ENCODE measurements at regions not wholly inside any gene's neighbourhood (a gene's known extent, or its start where the extent isn't known, plus 50 kb on each side); places are given as distances from the start of the nearest gene placed in this dataset.

DNA sequence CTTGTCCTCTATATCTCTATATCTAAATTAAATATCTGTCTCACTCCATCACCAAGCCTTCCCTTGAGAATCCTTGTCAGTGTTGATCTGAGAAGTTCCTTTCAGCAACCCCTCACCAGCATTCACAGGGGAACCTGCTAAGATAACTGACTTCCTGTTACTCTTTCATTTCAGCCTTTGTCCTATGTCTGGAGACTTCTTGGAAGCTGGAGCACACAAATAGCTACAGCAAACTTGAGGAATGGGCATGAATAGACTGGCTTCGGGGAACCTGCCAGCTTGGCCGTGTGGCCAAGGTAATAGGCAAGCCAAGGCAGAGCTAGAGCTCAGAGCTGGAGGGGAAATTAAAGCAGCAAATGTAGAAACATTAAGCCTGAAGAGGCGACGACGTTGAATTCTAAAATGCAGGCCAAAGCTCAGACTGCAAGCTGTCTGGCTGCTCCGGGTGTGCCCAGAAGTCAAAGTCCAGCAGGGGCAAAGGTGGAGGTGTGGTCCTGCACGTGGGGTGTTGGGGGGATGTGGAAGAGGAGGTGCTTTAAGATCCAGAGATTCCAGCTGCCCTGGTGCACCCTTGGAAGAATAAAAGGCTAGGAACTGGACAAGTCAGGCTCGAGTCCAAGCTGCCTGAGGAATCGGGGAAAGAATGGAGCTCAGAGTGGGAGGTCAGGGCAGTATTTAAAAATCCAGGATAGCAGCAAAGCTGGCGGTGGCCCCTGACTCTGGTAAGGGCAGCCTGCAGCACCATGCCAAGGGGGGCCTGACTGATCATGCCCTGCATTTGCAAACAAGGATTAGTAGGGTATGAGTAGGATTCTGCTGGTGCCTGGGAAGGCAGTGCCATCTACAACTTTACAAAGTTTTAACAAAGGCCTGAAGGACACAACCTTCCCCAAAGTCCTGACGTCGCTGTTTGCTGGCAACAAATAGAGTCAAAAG is 185.0 kb upstream of the SGK1 start:
- H2BK5ac ChIP-seq (ENCODE audit: low read depth, low read length, poor library complexity) = no peak overlapping the region
- H3K4ac ChIP-seq (ENCODE audit: low read depth, low read length) = no peak overlapping the region
- no peak overlapping the region for H3K14ac ChIP-seq (ENCODE audit: low read length)
- H3K4me2 ChIP-seq (ENCODE audit: low read length) = no peak overlapping the region
- no peaks in the 10 kb centered on the region for H3K9me3 ChIP-seq (ENCODE audit: insufficient read depth, low read depth, low read length)
- DNase-seq = no peak
- H3K27ac ChIP-seq (ENCODE audit: low read depth, low read length) = no peak overlapping the region
- no peaks in the 10 kb centered on the region for H3K36me3 ChIP-seq (ENCODE audit: control insufficient read depth in 1 of 2, insufficient read depth in 2 of 2, low read length in 2 of 2)
- H4K8ac ChIP-seq (ENCODE audit: low read depth, low read length) = no peak overlapping the region
- H3K18ac ChIP-seq (ENCODE audit: low read length) = no peak overlapping the region
- H4K91ac ChIP-seq (ENCODE audit: low read depth, low read length) = no peak overlapping the region
- no peak overlapping the region for H2BK120ac ChIP-seq (ENCODE audit: insufficient read depth, low read length, poor library complexity)
- no peak overlapping the region for H2AK5ac ChIP-seq (ENCODE audit: low read length)
- no CpG with 5 or more reads among the region's 12 CpGs for WGBS (ENCODE audit: extremely low coverage, insufficient coverage, insufficient read length)
- H3K27me3 ChIP-seq (ENCODE audit: insufficient read depth, low read length) = no peaks in the 10 kb centered on the region
- H3K4me1 ChIP-seq (ENCODE audit: control insufficient read depth in 1 of 2, insufficient read depth in 2 of 2, low read length in 2 of 2) = no peaks in the 10 kb centered on the region
- H3K79me1 ChIP-seq (ENCODE audit: low read length) = no peaks in the 10 kb centered on the region
- H3K4me3 ChIP-seq (ENCODE audit: low read depth, low read length) = no peak overlapping the region
- no peaks in the 10 kb centered on the region for H3K79me2 ChIP-seq (ENCODE audit: control insufficient read depth, insufficient read depth, low read length, poor library complexity)
- no peak overlapping the region for H4K12ac ChIP-seq (ENCODE audit: low read depth, low read length)
- no peak overlapping the region for H2AFZ ChIP-seq (ENCODE audit: insufficient read depth, low read length, poor library complexity)
- H2BK12ac ChIP-seq (ENCODE audit: low read length) = no peak overlapping the region
- no peak overlapping the region for H3K23ac ChIP-seq (ENCODE audit: low read length)
- H3K9ac ChIP-seq (ENCODE audit: low read length) = no peak overlapping the region

DNA sequence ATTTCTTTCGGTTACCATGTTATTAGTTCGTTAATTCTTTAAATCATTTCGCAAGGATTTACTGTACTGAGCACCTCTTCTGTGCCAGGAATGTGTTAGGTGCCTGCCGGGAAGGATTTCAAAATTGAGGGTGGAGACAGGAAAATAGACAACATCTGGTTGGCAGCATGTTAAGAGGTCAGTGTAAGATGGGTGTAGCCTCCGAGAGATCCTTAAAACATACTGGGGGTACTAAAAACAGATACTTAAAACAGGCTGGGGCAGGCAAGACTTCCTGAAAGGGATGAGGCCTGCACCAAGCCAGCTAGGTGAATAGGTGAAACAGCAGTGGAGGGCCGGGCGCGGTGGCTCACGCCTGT is 178.0 kb upstream of the SGK1 start:
- H4K8ac ChIP-seq (ENCODE audit: low read depth, low read length) = no peak overlapping the region
- no peak overlapping the region for H3K9ac ChIP-seq (ENCODE audit: low read length)
- no peaks in the 10 kb centered on the region for H3K79me1 ChIP-seq (ENCODE audit: low read length)
- H3K14ac ChIP-seq (ENCODE audit: low read length) = no peak overlapping the region
- no peaks in the 10 kb centered on the region for H3K4me1 ChIP-seq (ENCODE audit: control insufficient read depth in 1 of 2, insufficient read depth in 2 of 2, low read length in 2 of 2)
- H2BK5ac ChIP-seq (ENCODE audit: low read depth, low read length, poor library complexity) = no peak overlapping the region
- no peak overlapping the region for H2BK120ac ChIP-seq (ENCODE audit: insufficient read depth, low read length, poor library complexity)
- H3K27me3 ChIP-seq (ENCODE audit: insufficient read depth, low read length) = no peaks in the 10 kb centered on the region
- no peak overlapping the region for H2BK12ac ChIP-seq (ENCODE audit: low read length)
- no peak overlapping the region for H4K91ac ChIP-seq (ENCODE audit: low read depth, low read length)
- H3K4ac ChIP-seq (ENCODE audit: low read depth, low read length) = no peak overlapping the region
- H3K4me3 ChIP-seq (ENCODE audit: low read depth, low read length) = no peak overlapping the region
- H3K27ac ChIP-seq (ENCODE audit: low read depth, low read length) = no peak overlapping the region
- no peak overlapping the region for H2AFZ ChIP-seq (ENCODE audit: insufficient read depth, low read length, poor library complexity)
- no peak for DNase-seq
- WGBS (ENCODE audit: extremely low coverage, insufficient coverage, insufficient read length) = no CpG with 5 or more reads among the region's 9 CpGs
- no peaks in the 10 kb centered on the region for H3K36me3 ChIP-seq (ENCODE audit: control insufficient read depth in 1 of 2, insufficient read depth in 2 of 2, low read length in 2 of 2)
- no peaks in the 10 kb centered on the region for H3K79me2 ChIP-seq (ENCODE audit: control insufficient read depth, insufficient read depth, low read length, poor library complexity)
- H2AK5ac ChIP-seq (ENCODE audit: low read length) = no peak overlapping the region
- H3K4me2 ChIP-seq (ENCODE audit: low read length) = no peak overlapping the region
- H3K9me3 ChIP-seq (ENCODE audit: insufficient read depth, low read depth, low read length) = no peaks in the 10 kb centered on the region
- H4K12ac ChIP-seq (ENCODE audit: low read depth, low read length) = no peak overlapping the region
- H3K18ac ChIP-seq (ENCODE audit: low read length) = no peak overlapping the region
- H3K23ac ChIP-seq (ENCODE audit: low read length) = no peak overlapping the region

DNA sequence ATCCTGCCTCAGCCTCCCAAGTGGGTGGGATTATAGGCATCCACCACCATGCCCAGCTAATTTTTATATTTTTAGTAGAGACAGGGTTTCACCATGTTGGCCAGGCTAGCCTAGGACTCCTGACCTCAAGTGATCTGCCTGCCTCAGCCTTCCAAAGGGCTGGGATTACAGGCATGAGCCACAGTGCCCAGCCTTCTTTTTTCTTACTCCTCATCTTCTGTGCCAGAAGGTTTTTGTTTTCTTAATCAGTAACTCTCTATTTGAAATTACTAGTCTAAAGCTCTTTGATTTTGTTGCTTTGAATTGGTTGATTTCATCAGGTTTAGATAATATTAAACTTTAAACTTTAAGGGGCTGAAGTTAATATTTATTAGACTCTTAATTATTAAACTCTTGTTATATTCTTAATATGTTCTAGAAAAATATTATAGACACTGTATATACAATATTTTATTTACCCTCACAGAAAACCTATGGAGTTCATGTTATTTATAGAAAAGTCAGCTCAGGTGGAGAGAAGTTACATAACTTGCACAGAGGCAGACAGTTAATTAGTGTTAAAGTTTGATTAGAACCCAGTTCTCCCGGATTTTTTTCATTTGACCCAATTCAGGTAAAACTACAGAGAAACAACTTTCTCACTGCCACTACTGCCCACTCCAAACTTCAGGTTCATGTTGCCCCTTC is 177.4 kb upstream of the SGK1 start:
- no peak overlapping the region for H2BK120ac ChIP-seq (ENCODE audit: insufficient read depth, low read length, poor library complexity)
- H2AFZ ChIP-seq (ENCODE audit: insufficient read depth, low read length, poor library complexity) = no peak overlapping the region
- H3K9me3 ChIP-seq (ENCODE audit: insufficient read depth, low read depth, low read length) = no peaks in the 10 kb centered on the region
- no peaks in the 10 kb centered on the region for H3K4me1 ChIP-seq (ENCODE audit: control insufficient read depth in 1 of 2, insufficient read depth in 2 of 2, low read length in 2 of 2)
- H3K4me3 ChIP-seq (ENCODE audit: low read depth, low read length) = no peak overlapping the region
- DNase-seq = no peak
- H4K8ac ChIP-seq (ENCODE audit: low read depth, low read length) = no peak overlapping the region
- no peak overlapping the region for H3K9ac ChIP-seq (ENCODE audit: low read length)
- H3K27me3 ChIP-seq (ENCODE audit: insufficient read depth, low read length) = no peaks in the 10 kb centered on the region
- no peaks in the 10 kb centered on the region for H3K79me1 ChIP-seq (ENCODE audit: low read length)
- H3K23ac ChIP-seq (ENCODE audit: low read length) = no peak overlapping the region
- WGBS (ENCODE audit: extremely low coverage, insufficient coverage, insufficient read length) = no CpG with 5 or more reads among the region's 1 CpG
- H2BK5ac ChIP-seq (ENCODE audit: low read depth, low read length, poor library complexity) = no peak overlapping the region
- H3K4me2 ChIP-seq (ENCODE audit: low read length) = no peak overlapping the region
- H3K14ac ChIP-seq (ENCODE audit: low read length) = no peak overlapping the region
- no peak overlapping the region for H3K27ac ChIP-seq (ENCODE audit: low read depth, low read length)
- H2AK5ac ChIP-seq (ENCODE audit: low read length) = no peak overlapping the region
- no peak overlapping the region for H2BK12ac ChIP-seq (ENCODE audit: low read length)
- no peak overlapping the region for H3K4ac ChIP-seq (ENCODE audit: low read depth, low read length)
- H3K79me2 ChIP-seq (ENCODE audit: control insufficient read depth, insufficient read depth, low read length, poor library complexity) = no peaks in the 10 kb centered on the region
- no peak overlapping the region for H4K12ac ChIP-seq (ENCODE audit: low read depth, low read length)
- H3K18ac ChIP-seq (ENCODE audit: low read length) = no peak overlapping the region
- H4K91ac ChIP-seq (ENCODE audit: low read depth, low read length) = no peak overlapping the region
- no peaks in the 10 kb centered on the region for H3K36me3 ChIP-seq (ENCODE audit: control insufficient read depth in 1 of 2, insufficient read depth in 2 of 2, low read length in 2 of 2)

DNA sequence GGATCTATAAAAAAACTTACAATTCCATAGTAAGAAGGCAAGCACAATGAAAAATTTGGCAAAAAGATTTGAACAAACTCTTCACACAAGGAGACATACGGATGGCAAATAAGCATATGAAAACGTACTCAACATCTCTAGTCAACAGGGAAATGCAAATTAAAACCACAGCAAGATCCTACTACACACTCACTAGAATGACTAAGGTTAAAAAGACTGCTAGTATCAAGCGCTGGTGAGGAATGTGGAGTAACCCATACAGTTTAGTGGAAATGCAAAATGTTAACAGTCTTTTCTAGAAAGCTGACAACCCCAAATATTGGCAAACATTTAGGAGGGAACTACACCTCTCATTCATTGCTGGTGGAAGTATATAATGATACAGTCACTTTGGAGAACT is 175.9 kb upstream of the SGK1 start:
- no peaks in the 10 kb centered on the region for H3K79me1 ChIP-seq (ENCODE audit: low read length)
- DNase-seq = no peak
- H3K4me1 ChIP-seq (ENCODE audit: control insufficient read depth in 1 of 2, insufficient read depth in 2 of 2, low read length in 2 of 2) = no peaks in the 10 kb centered on the region
- H3K23ac ChIP-seq (ENCODE audit: low read length) = no peak overlapping the region
- H3K18ac ChIP-seq (ENCODE audit: low read length) = no peak overlapping the region
- no peak overlapping the region for H4K8ac ChIP-seq (ENCODE audit: low read depth, low read length)
- no peak overlapping the region for H3K4ac ChIP-seq (ENCODE audit: low read depth, low read length)
- no peak overlapping the region for H3K9ac ChIP-seq (ENCODE audit: low read length)
- no peak overlapping the region for H4K12ac ChIP-seq (ENCODE audit: low read depth, low read length)
- no peak overlapping the region for H2BK12ac ChIP-seq (ENCODE audit: low read length)
- no peak overlapping the region for H2BK5ac ChIP-seq (ENCODE audit: low read depth, low read length, poor library complexity)
- no peaks in the 10 kb centered on the region for H3K36me3 ChIP-seq (ENCODE audit: control insufficient read depth in 1 of 2, insufficient read depth in 2 of 2, low read length in 2 of 2)
- no peak overlapping the region for H2AK5ac ChIP-seq (ENCODE audit: low read length)
- H2AFZ ChIP-seq (ENCODE audit: insufficient read depth, low read length, poor library complexity) = no peak overlapping the region
- H3K4me3 ChIP-seq (ENCODE audit: low read depth, low read length) = no peak overlapping the region
- H4K91ac ChIP-seq (ENCODE audit: low read depth, low read length) = no peak overlapping the region
- no peak overlapping the region for H3K4me2 ChIP-seq (ENCODE audit: low read length)
- no peak overlapping the region for H3K27ac ChIP-seq (ENCODE audit: low read depth, low read length)
- no peak overlapping the region for H2BK120ac ChIP-seq (ENCODE audit: insufficient read depth, low read length, poor library complexity)
- H3K14ac ChIP-seq (ENCODE audit: low read length) = no peak overlapping the region
- no CpG with 5 or more reads among the region's 3 CpGs for WGBS (ENCODE audit: extremely low coverage, insufficient coverage, insufficient read length)
- H3K9me3 ChIP-seq (ENCODE audit: insufficient read depth, low read depth, low read length) = no peaks in the 10 kb centered on the region
- no peaks in the 10 kb centered on the region for H3K79me2 ChIP-seq (ENCODE audit: control insufficient read depth, insufficient read depth, low read length, poor library complexity)
- no peaks in the 10 kb centered on the region for H3K27me3 ChIP-seq (ENCODE audit: insufficient read depth, low read length)
